ENCODE measurements at regions not wholly inside any gene's neighbourhood (a gene's known extent, or its start where the extent isn't known, plus 50 kb on each side); places are given as distances from the start of the nearest gene placed in this dataset.

- Histone ChIP-seq H2AFZ (ENCODE audit: insufficient read depth, low read depth, low read length, poor library complexity, severe bottlenecking) (no peak overlapping the region), H3K27me3 (ENCODE audit: control insufficient read depth in 2 of 2, insufficient read depth in 2 of 2, low read length in 2 of 2) (no peaks in the 10 kb centered on the region), H3K9ac (ENCODE audit: insufficient read depth, low read length, poor library complexity, severe bottlenecking) (no peak overlapping the region), H3K36me3 (replicated peaks in 1 of 2; ENCODE audit: control insufficient read depth in 1 of 2, insufficient read depth in 2 of 2, low read length in 2 of 2) (no peaks in the 10 kb centered on the region), H4K20me1 (ENCODE audit: insufficient read depth, low read length) (no peaks in the 10 kb centered on the region), H3K27ac (ENCODE audit: low read depth in 1 of 2, low read length in 2 of 2) (no peak overlapping the region), H3K79me2 (ENCODE audit: insufficient read depth, low read length) (no peaks in the 10 kb centered on the region), H3K4me1 (ENCODE audit: control insufficient read depth in 1 of 2, insufficient read depth in 2 of 2, low read length in 2 of 2) (no peaks in the 10 kb centered on the region), H3K4me3 (replicated peaks in 1 of 3; ENCODE audit: low read depth in 2 of 3, low read length in 3 of 3) (no peak overlapping the region), H3K4me2 (replicated peaks; ENCODE audit: extremely low read depth, low read length, poor library complexity, severe bottlenecking) (no peak overlapping the region), H3K9me3 (replicated peaks in 1 of 2; ENCODE audit: control insufficient read depth in 1 of 2, insufficient read depth in 1 of 2, low read length in 2 of 2) (no peaks in the 10 kb centered on the region)
- H3K27me3 Mint-ChIP-seq (ENCODE audit: low read depth in 3 of 3) = no peaks in the 10 kb centered on the region
- TF ChIP-seq CTCF (IDR thresholded peaks at IDR 0.05) = no peak
- no peaks in the 10 kb centered on the region for H3K36me3 Mint-ChIP-seq
- H3K4me1 Mint-ChIP-seq = no peaks in the 10 kb centered on the region
- intact Hi-C loops (cut with micrococcal nuclease) = no loop called here
- no peak for DNase-seq
- H3K27ac Mint-ChIP-seq = no peak overlapping the region
- H3K9me3 Mint-ChIP-seq = peaks cover 0 to 2% (median 0%) of the 10 kb centered on the region in 7 donors
- WGBS (ENCODE audit: insufficient coverage) = no CpG with 5 or more reads among the region's 6 CpGs
- no peak overlapping the region for H3K4me3 Mint-ChIP-seq
Measured at GRCh38 chr2:212905640-212906201, 245.7 kb downstream of the IKZF2 start.

DNA sequence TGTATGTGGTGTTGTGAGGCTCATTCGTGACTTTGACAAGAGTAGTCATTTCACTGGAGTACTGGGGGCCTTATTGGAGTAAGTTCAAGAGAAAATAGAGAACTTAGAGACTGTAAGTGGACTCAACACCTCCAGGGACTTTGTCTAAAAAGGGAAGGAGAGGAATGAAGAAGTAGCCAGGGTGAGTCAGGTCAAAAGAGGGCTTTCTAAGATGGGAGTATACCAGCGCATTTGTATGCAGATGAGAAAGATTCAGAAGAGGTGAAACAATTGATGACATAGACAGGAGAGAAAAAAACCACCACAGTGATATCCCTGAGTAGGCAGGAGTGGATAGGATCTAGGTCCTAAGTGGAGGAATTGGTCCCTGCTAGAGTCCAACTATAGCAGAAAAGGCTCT lies 246.8 kb downstream of the IKZF2 start:
- no peak for TF ChIP-seq CTCF (IDR thresholded peaks at IDR 0.05)
- Histone ChIP-seq H3K27me3 (ENCODE audit: control insufficient read depth in 2 of 2, insufficient read depth in 2 of 2, low read length in 2 of 2) (no peaks in the 10 kb centered on the region), H4K20me1 (ENCODE audit: insufficient read depth, low read length) (no peaks in the 10 kb centered on the region), H2AFZ (ENCODE audit: insufficient read depth, low read depth, low read length, poor library complexity, severe bottlenecking) (no peak overlapping the region), H3K79me2 (ENCODE audit: insufficient read depth, low read length) (no peaks in the 10 kb centered on the region), H3K4me3 (replicated peaks in 1 of 3; ENCODE audit: low read depth in 2 of 3, low read length in 3 of 3) (no peak overlapping the region), H3K36me3 (replicated peaks in 1 of 2; ENCODE audit: control insufficient read depth in 1 of 2, insufficient read depth in 2 of 2, low read length in 2 of 2) (no peaks in the 10 kb centered on the region), H3K27ac (ENCODE audit: low read depth in 1 of 2, low read length in 2 of 2) (no peak overlapping the region), H3K9ac (ENCODE audit: insufficient read depth, low read length, poor library complexity, severe bottlenecking) (no peak overlapping the region), H3K9me3 (replicated peaks in 1 of 2; ENCODE audit: control insufficient read depth in 1 of 2, insufficient read depth in 1 of 2, low read length in 2 of 2) (no peaks in the 10 kb centered on the region), H3K4me2 (replicated peaks; ENCODE audit: extremely low read depth, low read length, poor library complexity, severe bottlenecking) (no peak overlapping the region), H3K4me1 (ENCODE audit: control insufficient read depth in 1 of 2, insufficient read depth in 2 of 2, low read length in 2 of 2) (no peaks in the 10 kb centered on the region)
- WGBS (ENCODE audit: insufficient coverage) = 100% methylated on average over 1 of the region's 2 CpGs
- intact Hi-C loops (cut with micrococcal nuclease) = no loop called here
- H3K9me3 Mint-ChIP-seq = peaks cover 0 to 2% (median 0%) of the 10 kb centered on the region in 7 donors
- no peak for DNase-seq
- H3K4me1 Mint-ChIP-seq = no peaks in the 10 kb centered on the region
- H3K36me3 Mint-ChIP-seq = no peaks in the 10 kb centered on the region
- no peak overlapping the region for H3K4me3 Mint-ChIP-seq
- H3K27ac Mint-ChIP-seq = no peak overlapping the region
- H3K27me3 Mint-ChIP-seq (ENCODE audit: low read depth in 3 of 3) = no peaks in the 10 kb centered on the region
